SU-DHL-6 (cell line): ENCODE measurements at regions not wholly inside any gene's neighbourhood (a gene's known extent, or its start where the extent isn't known, plus 50 kb on each side); places are given as distances from the start of the nearest gene placed in this dataset.

Experiments used
- H2AFZ ChIP-seq: fragments of 200-600 bp; sonication (generic); 2 replicates; pipeline ENCODE4 v1.6.1; 2014; ENCODE audit warnings: low read depth, mild to moderate bottlenecking, moderate library complexity, mixed read lengths, antibody characterized with exemption, low read length; ENCODE audit not compliant: severe bottlenecking
- H3F3A ChIP-seq: fragments of 200-600 bp; shearing (Covaris generic); 2 replicates; pipeline ENCODE4 v1.6.0; 2016; ENCODE audit warnings: antibody characterized with exemption, mild to moderate bottlenecking; ENCODE audit not compliant: insufficient read depth
- H3K27ac ChIP-seq: fragments of 200-600 bp; sonication (generic); 2 replicates; pipeline ENCODE4 v1.5.1; 2016; ENCODE audit warnings: low read depth, mild to moderate bottlenecking, low read length, moderate library complexity, mixed read lengths
- H3K27me3 ChIP-seq: fragments of 200-600 bp; sonication (generic), shearing (Covaris generic); 2 replicates; pipeline ENCODE4 v1.6.0; 2014; ENCODE audit warnings: mild to moderate bottlenecking, low read length
- H3K36me3 ChIP-seq: fragments of 200-600 bp; sonication (generic); 2 replicates; pipeline ENCODE4 v1.6.1; 2014; ENCODE audit warnings: mild to moderate bottlenecking, low read length, mixed read lengths
- H3K4me2 ChIP-seq: fragments of 300-600, 200-600 bp; shearing (Covaris generic), sonication (generic); 2 replicates; pipeline ENCODE4 v1.6.0; 2014; ENCODE audit warnings: low read length, low read depth, mild to moderate bottlenecking; ENCODE audit not compliant: poor library complexity, severe bottlenecking
- H3K4me3 ChIP-seq: fragments of 200-600 bp; sonication (generic); 2 replicates; pipeline ENCODE4 v1.5.1; 2014; ENCODE audit warnings: antibody characterized with exemption, low read length, mild to moderate bottlenecking, mixed read lengths; ENCODE audit not compliant: insufficient read depth, poor library complexity, severe bottlenecking
- H3K79me2 ChIP-seq: fragments of 200-600 bp; sonication (generic); 2 replicates; pipeline ENCODE4 v1.6.1; 2014; ENCODE audit warnings: mild to moderate bottlenecking, low read length, moderate library complexity; ENCODE audit not compliant: insufficient read depth
- H3K9ac ChIP-seq: fragments of 200-600 bp; sonication (generic); 2 replicates; pipeline ENCODE4 v1.7.0; 2014; ENCODE audit warnings: mild to moderate bottlenecking, low read length
- H3K9me2 ChIP-seq: fragments of 200-600 bp; sonication (generic); replicated peaks from 2 replicates; pipeline ENCODE4 v1.6.1; 2014; ENCODE audit warnings: low read length; ENCODE audit not compliant: insufficient read depth
- H3K9me3 ChIP-seq: fragments of 200-600 bp; sonication (generic); 2 replicates; pipeline ENCODE4 v1.6.1; 2014; ENCODE audit warnings: low read length, mixed read lengths; ENCODE audit not compliant: insufficient read depth
- H4K20me1 ChIP-seq: fragments of 200-600 bp; sonication (generic); 2 replicates; pipeline ENCODE4 v1.6.1; 2014; ENCODE audit warnings: low read depth, mild to moderate bottlenecking, antibody characterized with exemption, low read length, moderate library complexity, mixed read lengths
- EZH2phosphoT487 ChIP-seq: fragments of 200-600 bp; sonication (generic), shearing (Covaris generic); conservative IDR thresholded peaks from 2 replicates; pipeline ENCODE4 v1.6.1; 2018; ENCODE audit warnings: mild to moderate bottlenecking, antibody characterized with exemption, low read length, moderate library complexity, mixed read lengths
- TF ChIP-seq, protein P1 (sequence below): fragments of 200-600 bp; sonication (generic); IDR thresholded peaks from one replicate; pipeline ENCODE4 v1.5.1; 2017; ENCODE audit warnings: antibody characterized with exemption, mild to moderate bottlenecking, low read length, moderate library complexity; ENCODE audit not compliant: insufficient read depth, poor library complexity, severe bottlenecking

DNA sequence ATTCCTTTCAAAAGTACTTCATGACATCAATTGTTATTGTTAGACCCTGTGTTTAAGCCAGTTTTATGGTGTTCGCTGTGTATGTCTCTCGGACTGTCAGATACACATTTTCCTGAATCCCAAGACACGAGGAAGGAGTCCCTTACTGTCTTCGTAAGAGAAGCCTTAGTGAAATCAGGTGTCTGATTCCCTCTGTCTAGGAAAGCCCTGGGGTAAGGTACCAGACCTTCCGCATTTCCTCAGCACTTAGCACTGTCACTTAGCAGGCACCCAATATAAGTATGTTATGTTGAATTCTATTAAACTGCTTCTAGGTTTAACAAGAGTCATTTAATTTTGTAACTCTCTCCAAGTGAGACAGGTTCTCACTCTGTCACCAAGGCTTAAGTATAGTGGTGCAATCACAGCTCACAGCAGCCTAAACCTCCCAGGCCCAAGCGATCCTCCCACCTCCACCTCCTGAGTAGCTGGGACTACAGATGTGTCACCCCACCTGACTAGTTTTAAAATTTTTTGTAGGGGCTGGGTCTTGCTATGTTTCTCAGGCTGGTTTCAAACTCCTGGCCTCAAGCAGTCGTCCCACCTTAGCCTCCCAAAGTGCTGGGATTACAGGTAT is 111.0 kb downstream of the BBS10 start:
- H3F3A ChIP-seq, result no peaks in the 10 kb centered on the region
- no peak overlapping the region for H2AFZ ChIP-seq
- TF ChIP-seq EZH2phosphoT487, result no peak
- TF ChIP-seq, protein P1, sequence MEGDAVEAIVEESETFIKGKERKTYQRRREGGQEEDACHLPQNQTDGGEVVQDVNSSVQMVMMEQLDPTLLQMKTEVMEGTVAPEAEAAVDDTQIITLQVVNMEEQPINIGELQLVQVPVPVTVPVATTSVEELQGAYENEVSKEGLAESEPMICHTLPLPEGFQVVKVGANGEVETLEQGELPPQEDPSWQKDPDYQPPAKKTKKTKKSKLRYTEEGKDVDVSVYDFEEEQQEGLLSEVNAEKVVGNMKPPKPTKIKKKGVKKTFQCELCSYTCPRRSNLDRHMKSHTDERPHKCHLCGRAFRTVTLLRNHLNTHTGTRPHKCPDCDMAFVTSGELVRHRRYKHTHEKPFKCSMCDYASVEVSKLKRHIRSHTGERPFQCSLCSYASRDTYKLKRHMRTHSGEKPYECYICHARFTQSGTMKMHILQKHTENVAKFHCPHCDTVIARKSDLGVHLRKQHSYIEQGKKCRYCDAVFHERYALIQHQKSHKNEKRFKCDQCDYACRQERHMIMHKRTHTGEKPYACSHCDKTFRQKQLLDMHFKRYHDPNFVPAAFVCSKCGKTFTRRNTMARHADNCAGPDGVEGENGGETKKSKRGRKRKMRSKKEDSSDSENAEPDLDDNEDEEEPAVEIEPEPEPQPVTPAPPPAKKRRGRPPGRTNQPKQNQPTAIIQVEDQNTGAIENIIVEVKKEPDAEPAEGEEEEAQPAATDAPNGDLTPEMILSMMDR, result no peak
- no peak overlapping the region for H3K4me3 ChIP-seq
- no peaks in the 10 kb centered on the region for H4K20me1 ChIP-seq
- no peaks in the 10 kb centered on the region for H3K27me3 ChIP-seq
- H3K36me3 ChIP-seq, result no peaks in the 10 kb centered on the region
- no peak overlapping the region for H3K4me2 ChIP-seq
- H3K9me2 ChIP-seq, result no peaks in the 10 kb centered on the region
- no peak overlapping the region for H3K9ac ChIP-seq
- no peak overlapping the region for H3K27ac ChIP-seq
- no peaks in the 10 kb centered on the region for H3K79me2 ChIP-seq
- no peaks in the 10 kb centered on the region for H3K9me3 ChIP-seq

GRCh38 chr12:76236640-76237039 is 111.6 kb downstream of the BBS10 start:
- H3K79me2 ChIP-seq, result no peaks in the 10 kb centered on the region
- no peaks in the 10 kb centered on the region for H3K36me3 ChIP-seq
- TF ChIP-seq, protein P1, result no peak
- TF ChIP-seq EZH2phosphoT487, result no peak
- no peak overlapping the region for H3K9ac ChIP-seq
- no peaks in the 10 kb centered on the region for H4K20me1 ChIP-seq
- H3K9me3 ChIP-seq, result no peaks in the 10 kb centered on the region
- no peaks in the 10 kb centered on the region for H3K9me2 ChIP-seq
- no peak overlapping the region for H2AFZ ChIP-seq
- H3K27ac ChIP-seq, result no peak overlapping the region
- H3K27me3 ChIP-seq, result no peaks in the 10 kb centered on the region
- H3F3A ChIP-seq, result no peaks in the 10 kb centered on the region
- H3K4me2 ChIP-seq, result no peak overlapping the region
- H3K4me3 ChIP-seq, result no peak overlapping the region

DNA sequence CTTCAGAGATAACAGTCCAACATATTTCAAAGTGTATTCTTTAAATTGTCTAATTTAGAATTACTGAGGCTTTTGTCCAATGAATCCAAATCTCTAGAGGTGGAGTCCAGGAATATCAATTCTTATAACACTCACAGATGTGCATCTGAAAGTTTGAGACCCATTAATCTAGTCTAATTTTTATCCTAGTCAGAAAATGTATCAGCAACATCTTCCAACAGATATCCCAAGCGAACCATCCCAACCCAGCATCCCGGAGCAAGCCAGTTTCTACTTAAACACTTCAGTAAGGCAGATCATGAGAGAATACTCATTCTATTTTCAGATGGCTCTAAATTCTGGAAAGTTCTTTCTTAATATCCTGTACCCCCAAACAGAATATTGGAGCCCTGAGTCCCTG is 113.5 kb downstream of the BBS10 start:
- Histone ChIP-seq H3K36me3 (no peaks in the 10 kb centered on the region), H3K27ac (no peak overlapping the region), H4K20me1 (no peaks in the 10 kb centered on the region), H3K9me2 (no peaks in the 10 kb centered on the region), H3F3A (no peaks in the 10 kb centered on the region), H3K79me2 (no peaks in the 10 kb centered on the region), H3K4me3 (no peak overlapping the region), H3K9me3 (no peaks in the 10 kb centered on the region), H3K4me2 (no peak overlapping the region), H2AFZ (no peak overlapping the region), H3K9ac (no peak overlapping the region), H3K27me3 (no peaks in the 10 kb centered on the region)
- no peak for TF ChIP-seq EZH2phosphoT487
- TF ChIP-seq, protein P1, result no peak
